AG08396 (cell line): ENCODE measurements at regions not wholly inside any gene's neighbourhood (a gene's known extent, or its start where the extent isn't known, plus 50 kb on each side); places are given as distances from the start of the nearest gene placed in this dataset.
"Not testable (repeated sequence)": the region's sequence is repeated elsewhere in the genome, so short reads cannot be mapped to it uniquely, and the experiment has no call there.

ENCODE experiments used
- DNase-seq: peaks from one replicate; pipeline ENCODE4 v3.0.0; 2012; ENCODE audit warnings: low spot score, mixed read lengths

- DNase-seq = no peak
Measured at GRCh38 chr7:92973293-92973731, 136.9 kb upstream of the CDK6 start.

- DNase-seq = no peak
Measured at GRCh38 chr7:92972441-92972840, 136.1 kb upstream of the CDK6 start.

GRCh38 chr7:92969061-92969460 lies 132.7 kb upstream of the CDK6 start:
- DNase-seq = no peak

GRCh38 chr7:92968502-92968901 lies 132.1 kb upstream of the CDK6 start:
- DNase-seq = no peak

GRCh38 chr7:92967238-92967637 lies 130.9 kb upstream of the CDK6 start:
- DNase-seq = no peak

GRCh38 chr7:92964141-92964540 lies 127.8 kb upstream of the CDK6 start:
- DNase-seq = no peak

GRCh38 chr7:92963566-92963965 lies 127.2 kb upstream of the CDK6 start:
- DNase-seq = no peak

- no peak for DNase-seq
Measured at GRCh38 chr7:92961961-92962360, 125.6 kb upstream of the CDK6 start.

- no peak for DNase-seq
Measured at GRCh38 chr7:92956575-92956974, 120.2 kb upstream of the CDK6 start.

GRCh38 chr7:92955081-92955480 lies 118.7 kb upstream of the CDK6 start:
- no peak for DNase-seq

- no peak for DNase-seq
Measured at GRCh38 chr7:92953657-92954056, 117.3 kb upstream of the CDK6 start.

- no peak for DNase-seq
Measured at GRCh38 chr7:92949748-92950147, 113.4 kb upstream of the CDK6 start.

- no peak for DNase-seq
Measured at GRCh38 chr7:92945840-92946239, 109.5 kb upstream of the CDK6 start.

- DNase-seq = peak; percentile 5
Measured at GRCh38 chr7:92944633-92945032, 108.3 kb upstream of the CDK6 start.

GRCh38 chr7:92942706-92943105 lies 106.3 kb upstream of the CDK6 start:
- DNase-seq = not testable (repeated sequence)

- DNase-seq = no peak
Measured at GRCh38 chr7:92939666-92940360, 103.4 kb upstream of the CDK6 start.

GRCh38 chr7:92934096-92934495 lies 97.7 kb upstream of the CDK6 start:
- DNase-seq = no peak

- no peak for DNase-seq
Measured at GRCh38 chr7:92932450-92932849, 96.1 kb upstream of the CDK6 start.

- no peak for DNase-seq
Measured at GRCh38 chr7:92930404-92930803, 94.0 kb upstream of the CDK6 start.

- DNase-seq = no peak
Measured at GRCh38 chr7:92926697-92927044, 90.3 kb upstream of the CDK6 start.

GRCh38 chr7:92925876-92926696 lies 89.7 kb upstream of the CDK6 start:
- no peak for DNase-seq

GRCh38 chr7:92924800-92925199 lies 88.4 kb upstream of the CDK6 start:
- no peak for DNase-seq

GRCh38 chr7:92917230-92917629 lies 80.9 kb upstream of the CDK6 start:
- DNase-seq = no peak

- DNase-seq = peak; percentile 33
Measured at GRCh38 chr7:92916770-92917224, 80.4 kb upstream of the CDK6 start.
